GM12872 (cell line): ENCODE measurements at regions not wholly inside any gene's neighbourhood (a gene's known extent, or its start where the extent isn't known, plus 50 kb on each side); places are given as distances from the start of the nearest gene placed in this dataset.

Source experiments
- CTCF ChIP-seq: IDR thresholded peaks from 3 replicates; pipeline ENCODE4 v1.5.1; 2011; ENCODE audit warnings: low read depth, mild to moderate bottlenecking, low read length, moderate library complexity; ENCODE audit not compliant: insufficient read depth

- TF ChIP-seq CTCF, result no peak
Measured at GRCh38 chr4:30903502-30904214, 183.5 kb downstream of the PCDH7 start.

- no peak for TF ChIP-seq CTCF
Measured at GRCh38 chr4:30904215-30904555, 184.0 kb downstream of the PCDH7 start.

GRCh38 chr4:30904588-30904987 lies 184.4 kb downstream of the PCDH7 start:
- no peak for TF ChIP-seq CTCF

GRCh38 chr4:30912098-30912714 lies 192.0 kb downstream of the PCDH7 start:
- no peak for TF ChIP-seq CTCF

- no peak for TF ChIP-seq CTCF
Measured at GRCh38 chr4:30916337-30917274, 196.4 kb downstream of the PCDH7 start.

GRCh38 chr4:30917946-30918345 lies 197.8 kb downstream of the PCDH7 start:
- no peak for TF ChIP-seq CTCF

- TF ChIP-seq CTCF, result no peak
Measured at GRCh38 chr4:30919458-30919857, 199.3 kb downstream of the PCDH7 start.
